SU-DHL-6 (cell line): ENCODE measurements at regions not wholly inside any gene's neighbourhood (a gene's known extent, or its start where the extent isn't known, plus 50 kb on each side); places are given as distances from the start of the nearest gene placed in this dataset.

Experiments
- H2AFZ ChIP-seq: fragments of 200-600 bp; sonication (generic); 2 replicates; pipeline ENCODE4 v1.6.1; 2014; ENCODE audit warnings: low read depth, mild to moderate bottlenecking, moderate library complexity, mixed read lengths, antibody characterized with exemption, low read length; ENCODE audit not compliant: severe bottlenecking
- H3F3A ChIP-seq: fragments of 200-600 bp; shearing (Covaris generic); 2 replicates; pipeline ENCODE4 v1.6.0; 2016; ENCODE audit warnings: antibody characterized with exemption, mild to moderate bottlenecking; ENCODE audit not compliant: insufficient read depth
- H3K27ac ChIP-seq: fragments of 200-600 bp; sonication (generic); 2 replicates; pipeline ENCODE4 v1.5.1; 2016; ENCODE audit warnings: low read depth, mild to moderate bottlenecking, low read length, moderate library complexity, mixed read lengths
- H3K27me3 ChIP-seq: fragments of 200-600 bp; sonication (generic), shearing (Covaris generic); 2 replicates; pipeline ENCODE4 v1.6.0; 2014; ENCODE audit warnings: mild to moderate bottlenecking, low read length
- H3K36me3 ChIP-seq: fragments of 200-600 bp; sonication (generic); 2 replicates; pipeline ENCODE4 v1.6.1; 2014; ENCODE audit warnings: mild to moderate bottlenecking, low read length, mixed read lengths
- H3K4me2 ChIP-seq: fragments of 300-600, 200-600 bp; shearing (Covaris generic), sonication (generic); 2 replicates; pipeline ENCODE4 v1.6.0; 2014; ENCODE audit warnings: low read length, low read depth, mild to moderate bottlenecking; ENCODE audit not compliant: poor library complexity, severe bottlenecking
- H3K4me3 ChIP-seq: fragments of 200-600 bp; sonication (generic); 2 replicates; pipeline ENCODE4 v1.5.1; 2014; ENCODE audit warnings: antibody characterized with exemption, low read length, mild to moderate bottlenecking, mixed read lengths; ENCODE audit not compliant: insufficient read depth, poor library complexity, severe bottlenecking
- H3K79me2 ChIP-seq: fragments of 200-600 bp; sonication (generic); 2 replicates; pipeline ENCODE4 v1.6.1; 2014; ENCODE audit warnings: mild to moderate bottlenecking, low read length, moderate library complexity; ENCODE audit not compliant: insufficient read depth
- H3K9ac ChIP-seq: fragments of 200-600 bp; sonication (generic); 2 replicates; pipeline ENCODE4 v1.7.0; 2014; ENCODE audit warnings: mild to moderate bottlenecking, low read length
- H3K9me2 ChIP-seq: fragments of 200-600 bp; sonication (generic); replicated peaks from 2 replicates; pipeline ENCODE4 v1.6.1; 2014; ENCODE audit warnings: low read length; ENCODE audit not compliant: insufficient read depth
- H3K9me3 ChIP-seq: fragments of 200-600 bp; sonication (generic); 2 replicates; pipeline ENCODE4 v1.6.1; 2014; ENCODE audit warnings: low read length, mixed read lengths; ENCODE audit not compliant: insufficient read depth
- H4K20me1 ChIP-seq: fragments of 200-600 bp; sonication (generic); 2 replicates; pipeline ENCODE4 v1.6.1; 2014; ENCODE audit warnings: low read depth, mild to moderate bottlenecking, antibody characterized with exemption, low read length, moderate library complexity, mixed read lengths
- CTCF ChIP-seq: fragments of 200-600 bp; sonication (generic); IDR thresholded peaks from one replicate; pipeline ENCODE4 v1.5.1; 2017; ENCODE audit warnings: antibody characterized with exemption, mild to moderate bottlenecking, low read length, moderate library complexity; ENCODE audit not compliant: insufficient read depth, poor library complexity, severe bottlenecking
- EZH2phosphoT487 ChIP-seq: fragments of 200-600 bp; sonication (generic), shearing (Covaris generic); conservative IDR thresholded peaks from 2 replicates; pipeline ENCODE4 v1.6.1; 2018; ENCODE audit warnings: mild to moderate bottlenecking, antibody characterized with exemption, low read length, moderate library complexity, mixed read lengths

- Histone ChIP-seq H3F3A (peaks cover 19% of the 10 kb centered on the region), H3K79me2 (no peaks in the 10 kb centered on the region), H2AFZ (no peak overlapping the region), H3K4me3 (no peak overlapping the region), H3K36me3 (no peaks in the 10 kb centered on the region), H3K9me2 (no peaks in the 10 kb centered on the region), H3K27me3 (no peaks in the 10 kb centered on the region), H4K20me1 (no peaks in the 10 kb centered on the region), H3K4me2 (no peak overlapping the region), H3K9me3 (no peaks in the 10 kb centered on the region), H3K27ac (no peak overlapping the region), H3K9ac (no peak overlapping the region)
- no peak for TF ChIP-seq EZH2phosphoT487
- TF ChIP-seq CTCF = no peak
These were observed 87.2 kb upstream of the KLF13 start for GRCh38 chr15:31239409-31239808.

- no peaks in the 10 kb centered on the region for H3K27me3 ChIP-seq
- no peaks in the 10 kb centered on the region for H3K9me2 ChIP-seq
- no peak overlapping the region for H3K9ac ChIP-seq
- H4K20me1 ChIP-seq = no peaks in the 10 kb centered on the region
- no peak overlapping the region for H3K4me3 ChIP-seq
- H3K79me2 ChIP-seq = no peaks in the 10 kb centered on the region
- no peak overlapping the region for H2AFZ ChIP-seq
- H3K4me2 ChIP-seq = no peak overlapping the region
- 0 out of 2 replicates have a peak, but pooled peaks cover 4% of the 10 kb centered on the region for H3F3A ChIP-seq
- TF ChIP-seq CTCF (no peak), EZH2phosphoT487 (no peak)
- H3K36me3 ChIP-seq = no peaks in the 10 kb centered on the region
- no peaks in the 10 kb centered on the region for H3K9me3 ChIP-seq
- no peak overlapping the region for H3K27ac ChIP-seq
These were observed 84.6 kb upstream of the KLF13 start for GRCh38 chr15:31241888-31242522.

DNA sequence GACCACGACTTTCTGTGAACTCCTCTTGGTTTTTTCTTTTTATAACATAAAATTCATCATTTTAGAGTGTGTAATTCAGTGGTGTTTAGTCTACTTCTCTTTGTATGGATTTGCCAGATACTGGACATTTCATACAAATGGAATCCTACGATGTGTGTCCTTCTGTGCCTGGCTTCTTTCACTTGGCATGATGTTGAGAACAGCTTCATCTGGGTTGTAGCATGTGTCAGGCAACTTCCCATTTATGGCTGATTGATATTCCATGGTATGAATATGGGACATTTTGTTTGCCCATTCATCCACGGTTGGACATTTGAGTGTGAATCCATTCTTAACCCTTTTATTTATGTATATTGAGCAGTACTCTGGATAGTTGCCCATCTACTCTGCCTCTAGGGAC, 82.7 kb upstream of the KLF13 start:
- no peak overlapping the region for H3K9ac ChIP-seq
- TF ChIP-seq EZH2phosphoT487 (no peak), CTCF (no peak)
- H3K27me3 ChIP-seq = no peaks in the 10 kb centered on the region
- H2AFZ ChIP-seq = no peak overlapping the region
- H3F3A ChIP-seq = no peaks in the 10 kb centered on the region
- H3K4me2 ChIP-seq = no peak overlapping the region
- H3K4me3 ChIP-seq = no peak overlapping the region
- H3K9me3 ChIP-seq = no peaks in the 10 kb centered on the region
- no peak overlapping the region for H3K27ac ChIP-seq
- no peaks in the 10 kb centered on the region for H4K20me1 ChIP-seq
- no peaks in the 10 kb centered on the region for H3K9me2 ChIP-seq
- no peaks in the 10 kb centered on the region for H3K36me3 ChIP-seq
- H3K79me2 ChIP-seq = no peaks in the 10 kb centered on the region
